A549 (cell line): ENCODE measurements at regions not wholly inside any gene's neighbourhood (a gene's known extent, or its start where the extent isn't known, plus 50 kb on each side); places are given as distances from the start of the nearest gene placed in this dataset.

Experiments used
- EP300 ChIP-seq, 2 experiments: fragments of >200 bp; sonication (Bioruptor Twin); formaldehyde crosslinking; IDR thresholded peaks; 2 replicates in 1 of 2; 3 replicates in 1 of 2; pipeline ENCODE4 v1.6.1; 2016 to 2017
- ESRRA ChIP-seq: fragments of 150-350 bp; IDR thresholded peaks from 2 replicates; pipeline ENCODE4 v1.6.1; 2014; ENCODE audit warnings: mild to moderate bottlenecking, low read length, borderline replicate concordance
- POLR2A ChIP-seq: IDR thresholded peaks from 2 replicates; pipeline ENCODE4 v1.6.1; 2012; ENCODE audit warnings: mild to moderate bottlenecking, low read length
- RFX5 ChIP-seq: fragments of 450-650 bp; IDR thresholded peaks from 2 replicates; pipeline ENCODE4 v1.7.1; 2014; ENCODE audit warnings: antibody characterized with exemption, mild to moderate bottlenecking, moderate library complexity
- RNF2 ChIP-seq: fragments of 200-600 bp; sonication (generic); IDR thresholded peaks from 2 replicates; pipeline ENCODE4 v1.6.1; 2016; ENCODE audit warnings: low read depth, mild to moderate bottlenecking, antibody characterized with exemption, moderate library complexity, borderline replicate concordance
- ZNF302 ChIP-seq: fragments of 250-450 bp; sonication (Bioruptor Pico); IDR thresholded peaks from 2 replicates; pipeline ENCODE4 v1.9.0; 2021; ENCODE audit warnings: inconsistent platforms, mild to moderate bottlenecking, moderate library complexity
- TF ChIP-seq, protein P1 (sequence below): fragments of >200 bp; sonication (Bioruptor Twin); formaldehyde crosslinking; IDR thresholded peaks from 3 replicates; pipeline ENCODE4 v1.5.1; 2016
- TF ChIP-seq, protein P2 (sequence below): fragments of 150-350 bp; IDR thresholded peaks from 2 replicates; pipeline ENCODE4 v1.6.1; 2014; ENCODE audit warnings: low read depth, mild to moderate bottlenecking, low read length
- TF ChIP-seq, protein P3 (sequence below): IDR thresholded peaks from 2 replicates; pipeline ENCODE4 v1.6.1; 2012

- TF ChIP-seq, protein P1, sequence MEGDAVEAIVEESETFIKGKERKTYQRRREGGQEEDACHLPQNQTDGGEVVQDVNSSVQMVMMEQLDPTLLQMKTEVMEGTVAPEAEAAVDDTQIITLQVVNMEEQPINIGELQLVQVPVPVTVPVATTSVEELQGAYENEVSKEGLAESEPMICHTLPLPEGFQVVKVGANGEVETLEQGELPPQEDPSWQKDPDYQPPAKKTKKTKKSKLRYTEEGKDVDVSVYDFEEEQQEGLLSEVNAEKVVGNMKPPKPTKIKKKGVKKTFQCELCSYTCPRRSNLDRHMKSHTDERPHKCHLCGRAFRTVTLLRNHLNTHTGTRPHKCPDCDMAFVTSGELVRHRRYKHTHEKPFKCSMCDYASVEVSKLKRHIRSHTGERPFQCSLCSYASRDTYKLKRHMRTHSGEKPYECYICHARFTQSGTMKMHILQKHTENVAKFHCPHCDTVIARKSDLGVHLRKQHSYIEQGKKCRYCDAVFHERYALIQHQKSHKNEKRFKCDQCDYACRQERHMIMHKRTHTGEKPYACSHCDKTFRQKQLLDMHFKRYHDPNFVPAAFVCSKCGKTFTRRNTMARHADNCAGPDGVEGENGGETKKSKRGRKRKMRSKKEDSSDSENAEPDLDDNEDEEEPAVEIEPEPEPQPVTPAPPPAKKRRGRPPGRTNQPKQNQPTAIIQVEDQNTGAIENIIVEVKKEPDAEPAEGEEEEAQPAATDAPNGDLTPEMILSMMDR, result no peak
- TF ChIP-seq EP300 (IDR thresholded peaks at IDR 0.05) (no peak), ESRRA (no peak), ZNF302 (CRISPR knock-in tag) (no peak), RNF2 (no peak), POLR2A (no peak), RFX5 (no peak)
- TF ChIP-seq, protein P2, sequence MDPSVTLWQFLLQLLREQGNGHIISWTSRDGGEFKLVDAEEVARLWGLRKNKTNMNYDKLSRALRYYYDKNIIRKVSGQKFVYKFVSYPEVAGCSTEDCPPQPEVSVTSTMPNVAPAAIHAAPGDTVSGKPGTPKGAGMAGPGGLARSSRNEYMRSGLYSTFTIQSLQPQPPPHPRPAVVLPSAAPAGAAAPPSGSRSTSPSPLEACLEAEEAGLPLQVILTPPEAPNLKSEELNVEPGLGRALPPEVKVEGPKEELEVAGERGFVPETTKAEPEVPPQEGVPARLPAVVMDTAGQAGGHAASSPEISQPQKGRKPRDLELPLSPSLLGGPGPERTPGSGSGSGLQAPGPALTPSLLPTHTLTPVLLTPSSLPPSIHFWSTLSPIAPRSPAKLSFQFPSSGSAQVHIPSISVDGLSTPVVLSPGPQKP, result no peak
- TF ChIP-seq, protein P3, sequence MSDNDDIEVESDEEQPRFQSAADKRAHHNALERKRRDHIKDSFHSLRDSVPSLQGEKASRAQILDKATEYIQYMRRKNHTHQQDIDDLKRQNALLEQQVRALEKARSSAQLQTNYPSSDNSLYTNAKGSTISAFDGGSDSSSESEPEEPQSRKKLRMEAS, result no peak
Measured at GRCh38 chr6:166237617-166238016, 70.0 kb upstream of the TBXT start.
